ENCODE measurements at regions not wholly inside any gene's neighbourhood (a gene's known extent, or its start where the extent isn't known, plus 50 kb on each side); places are given as distances from the start of the nearest gene placed in this dataset.
"Not testable (repeated sequence)": the region's sequence is repeated elsewhere in the genome, so short reads cannot be mapped to it uniquely, and the experiment has no call there.

GRCh38 chr6:134447423-134447822 is 129.5 kb upstream of the SGK1 start:
- no peak for DNase-seq

- no peak for DNase-seq
Observed at GRCh38 chr6:134446896-134447295, 129.0 kb upstream of the SGK1 start.

GRCh38 chr6:134446218-134446848 is 128.4 kb upstream of the SGK1 start:
- peak; percentile 29 to 67 for DNase-seq

GRCh38 chr6:134443009-134443408 is 125.1 kb upstream of the SGK1 start:
- DNase-seq, result no peak

GRCh38 chr6:134442073-134442472 is 124.2 kb upstream of the SGK1 start:
- DNase-seq, result no peak

GRCh38 chr6:134438837-134439236 is 120.9 kb upstream of the SGK1 start:
- DNase-seq, result no peak

- DNase-seq, result no peak
Observed at GRCh38 chr6:134437376-134437775, 119.5 kb upstream of the SGK1 start.

- no peak for DNase-seq
Observed at GRCh38 chr6:134436950-134437349, 119.0 kb upstream of the SGK1 start.

GRCh38 chr6:134436281-134436815 is 118.4 kb upstream of the SGK1 start:
- peak; percentile 54 to 72 for DNase-seq

GRCh38 chr6:134435814-134436280 is 117.9 kb upstream of the SGK1 start:
- no peak for DNase-seq

GRCh38 chr6:134434019-134434942 is 116.4 kb upstream of the SGK1 start:
- no peak for DNase-seq

GRCh38 chr6:134432036-134432435 is 114.1 kb upstream of the SGK1 start:
- no peak for DNase-seq

- DNase-seq, result no peak
Observed at GRCh38 chr6:134431421-134431859, 113.5 kb upstream of the SGK1 start.

GRCh38 chr6:134429861-134430380 is 112.0 kb upstream of the SGK1 start:
- peak in 1 of 2 experiments; percentile 18 for DNase-seq

GRCh38 chr6:134427721-134428120 is 109.8 kb upstream of the SGK1 start:
- DNase-seq, result no peak

GRCh38 chr6:134426623-134427022 is 108.7 kb upstream of the SGK1 start:
- DNase-seq, result no peak

- not testable (repeated sequence) for DNase-seq
Observed at GRCh38 chr6:134425917-134426316, 108.0 kb upstream of the SGK1 start.

- DNase-seq, result no peak
Observed at GRCh38 chr6:134425513-134425912, 107.6 kb upstream of the SGK1 start.

GRCh38 chr6:134424798-134425170 is 106.9 kb upstream of the SGK1 start:
- no peak for DNase-seq

GRCh38 chr6:134424165-134424797 is 106.4 kb upstream of the SGK1 start:
- DNase-seq, result no peak

- DNase-seq, result no peak
Observed at GRCh38 chr6:134422426-134423231, 104.7 kb upstream of the SGK1 start.

- DNase-seq, result no peak
Observed at GRCh38 chr6:134421501-134421900, 103.6 kb upstream of the SGK1 start.
